ENCODE measurements at regions not wholly inside any gene's neighbourhood (a gene's known extent, or its start where the extent isn't known, plus 50 kb on each side); places are given as distances from the start of the nearest gene placed in this dataset.

GRCh38 chr14:23787436-23787835 lies 151.3 kb downstream of the DHRS2 start:
- intact Hi-C loops (cut with DNase I; ENCODE audit: low total_unique reads) = no loop called here
- WGBS, 2 donors = 47 to 52% methylated on average over 1 of the region's 1 CpG

GRCh38 chr14:23789696-23790095 lies 153.5 kb downstream of the DHRS2 start:
- intact Hi-C loops (cut with DNase I; ENCODE audit: low total_unique reads) = no loop called here
- WGBS, 2 donors = 72 to 77% methylated on average over 1 of the region's 1 CpG
- H3K4me3 ChIP-seq (ENCODE audit: low read depth, poor library complexity, severe bottlenecking) = no peak overlapping the region
- DNase-seq (ENCODE audit: low spot score in 2 of 2) = no peak
- TF ChIP-seq CTCF (IDR thresholded peaks at IDR 0.05) = no peak
- TF ChIP-seq POLR2A (IDR thresholded peaks at IDR 0.05) = no peak

More at GRCh38 chr14:23787436-23787835, 151.3 kb downstream of the DHRS2 start:
- H3K4me3 ChIP-seq (ENCODE audit: low read depth, poor library complexity, severe bottlenecking) = no peak overlapping the region
- TF ChIP-seq CTCF (IDR thresholded peaks at IDR 0.05) (no peak), POLR2A (IDR thresholded peaks at IDR 0.05) (no peak)
- no peak for DNase-seq (ENCODE audit: low spot score in 2 of 2)

DNA sequence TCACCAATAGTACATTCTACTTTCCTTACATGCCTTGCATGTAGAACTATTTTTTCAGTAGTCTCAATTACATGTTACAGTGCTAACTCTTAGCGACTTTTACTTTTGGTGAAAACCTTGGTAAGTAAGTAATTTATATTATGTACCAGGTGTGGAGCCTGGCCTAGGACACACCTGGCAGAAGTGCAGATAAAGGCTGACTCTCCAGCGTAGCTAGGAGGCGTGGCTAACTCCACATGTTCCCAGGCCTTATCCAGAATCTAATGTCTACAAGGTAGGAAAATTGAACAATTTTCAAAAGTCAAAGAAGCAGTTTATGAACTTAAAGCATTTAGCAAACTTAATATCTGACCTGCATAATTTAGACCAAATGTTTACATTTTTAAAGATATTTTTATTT lies 157.4 kb downstream of the DHRS2 start:
- 58 to 69% methylated on average over 3 of the region's 3 CpGs for WGBS, 2 donors
- DNase-seq (ENCODE audit: low spot score in 2 of 2) = no peak
- TF ChIP-seq CTCF (IDR thresholded peaks at IDR 0.05) (no peak), POLR2A (IDR thresholded peaks at IDR 0.05) (no peak)
- intact Hi-C loops (cut with DNase I; ENCODE audit: low total_unique reads) = no loop called here
- H3K4me3 ChIP-seq (ENCODE audit: low read depth, poor library complexity, severe bottlenecking) = no peak overlapping the region

DNA sequence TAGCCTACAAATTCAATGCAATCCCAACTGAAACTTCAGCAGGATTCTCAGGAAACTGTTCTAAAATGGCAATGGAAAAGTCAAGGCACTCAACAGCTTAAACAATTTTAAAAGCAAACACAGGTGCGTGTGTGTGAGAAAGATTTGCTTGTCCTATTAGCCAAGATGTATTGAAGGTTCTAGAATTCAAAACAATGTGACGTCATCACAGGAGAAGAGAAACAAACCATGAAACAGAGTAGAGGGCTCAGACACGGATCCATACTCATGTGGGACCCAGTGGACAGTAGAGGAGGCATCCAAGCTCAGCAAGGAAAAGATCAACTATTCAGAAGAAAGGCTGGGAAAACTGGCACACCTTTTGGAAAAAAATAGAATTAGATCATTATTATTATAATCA lies 152.8 kb upstream of the DHRS4 start:
- no peak overlapping the region for H3K4me3 ChIP-seq (ENCODE audit: low read depth, poor library complexity, severe bottlenecking)
- intact Hi-C loops (cut with DNase I; ENCODE audit: low total_unique reads) = no loop called here
- TF ChIP-seq CTCF (IDR thresholded peaks at IDR 0.05) (no peak), POLR2A (IDR thresholded peaks at IDR 0.05) (no peak)
- no peak for DNase-seq (ENCODE audit: low spot score in 2 of 2)
- WGBS, 2 donors = 64 to 70% methylated on average over 3 of the region's 3 CpGs

DNA sequence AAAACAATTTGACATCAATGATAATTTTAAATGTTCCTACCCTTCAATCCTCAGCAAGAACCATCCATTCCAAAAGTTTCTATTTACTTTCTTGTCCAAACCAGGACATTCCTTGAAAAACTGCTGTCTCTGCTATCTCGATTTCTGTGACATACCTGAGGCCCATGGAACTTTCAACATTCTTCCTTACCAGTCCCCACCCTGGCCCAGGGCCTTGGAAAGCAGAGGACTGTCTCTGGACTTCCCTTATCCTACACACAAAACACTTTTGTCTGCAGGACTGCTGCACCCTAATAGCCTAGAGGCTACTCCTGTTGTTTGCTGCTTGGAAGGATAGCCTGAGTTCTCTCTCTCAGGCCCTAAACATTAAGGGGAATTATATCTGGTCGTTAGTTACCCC lies 151.8 kb upstream of the DHRS4 start:
- no peak for DNase-seq (ENCODE audit: low spot score in 2 of 2)
- TF ChIP-seq CTCF (IDR thresholded peaks at IDR 0.05) (no peak), POLR2A (IDR thresholded peaks at IDR 0.05) (no peak)
- intact Hi-C loops (cut with DNase I; ENCODE audit: low total_unique reads) = no loop called here
- H3K4me3 ChIP-seq (ENCODE audit: low read depth, poor library complexity, severe bottlenecking) = no peak overlapping the region
- WGBS, 2 donors = 52 to 59% methylated on average over 2 of the region's 2 CpGs

GRCh38 chr14:23804817-23805216 lies 148.8 kb upstream of the DHRS4 start:
- no peak overlapping the region for H3K4me3 ChIP-seq (ENCODE audit: low read depth, poor library complexity, severe bottlenecking)
- TF ChIP-seq CTCF (IDR thresholded peaks at IDR 0.05) = no peak
- no peak for TF ChIP-seq POLR2A (IDR thresholded peaks at IDR 0.05)
- WGBS, 2 donors = 72 to 77% methylated on average over 3 of the region's 3 CpGs
- DNase-seq (ENCODE audit: low spot score in 2 of 2) = no peak
- intact Hi-C loops (cut with DNase I; ENCODE audit: low total_unique reads) = no loop called here
